HG03342 (cell line): ENCODE measurements at regions not wholly inside any gene's neighbourhood (a gene's known extent, or its start where the extent isn't known, plus 50 kb on each side); places are given as distances from the start of the nearest gene placed in this dataset.

Experiments used
- ATAC-seq: cut with Tn5 transposase; IDR thresholded peaks from one replicate; pipeline ENCODE4 v1.9.1; 2021; ENCODE audit warnings: mild to moderate bottlenecking, moderate library complexity; ENCODE audit not compliant: unreplicated experiment

- ATAC-seq, result no peak
Measured at GRCh38 chr18:51891876-51892275, 448.1 kb upstream of the DCC start.

- ATAC-seq, result no peak
Measured at GRCh38 chr18:51897884-51898283, 442.1 kb upstream of the DCC start.

DNA sequence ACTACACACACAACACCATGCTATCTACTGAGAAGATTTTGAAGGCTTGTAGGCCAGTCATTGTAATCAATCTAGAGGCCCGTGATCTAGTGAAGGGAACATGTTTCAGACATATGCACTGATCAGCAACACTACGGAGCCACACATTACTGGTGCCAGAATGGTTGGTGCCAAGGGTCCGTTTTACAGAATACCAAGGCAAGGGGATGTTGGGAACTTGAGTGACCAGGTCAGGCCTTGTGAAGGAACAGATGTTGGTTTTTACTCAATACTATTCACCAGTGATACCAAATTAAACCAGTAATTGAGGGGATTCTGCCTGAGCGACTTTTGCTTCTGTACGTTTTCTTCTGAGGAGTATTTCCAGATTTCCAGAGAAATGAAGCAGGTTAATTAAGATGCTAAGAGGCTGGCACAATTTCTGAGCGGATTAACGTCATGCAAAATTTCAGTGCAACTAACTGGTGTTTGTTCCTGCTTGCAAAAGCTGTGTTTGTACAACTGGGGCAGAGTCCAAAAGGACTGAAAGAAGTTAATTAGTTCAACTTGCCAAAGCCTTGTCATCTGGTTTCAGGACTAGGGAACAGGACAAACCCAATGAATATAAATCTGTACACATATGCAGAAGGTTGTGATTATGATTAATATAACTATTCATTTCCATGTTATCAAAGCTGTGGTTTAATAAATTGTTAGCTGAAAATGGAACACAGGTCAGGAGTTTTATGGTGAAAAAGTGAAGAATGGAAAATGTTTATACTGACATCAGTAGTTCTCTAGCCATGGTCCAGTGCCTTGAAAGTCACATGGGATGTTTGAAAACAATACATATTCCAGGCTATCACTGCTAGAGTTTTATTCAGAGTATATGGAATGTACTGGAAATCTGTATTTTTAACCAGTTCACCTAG lies 432.1 kb upstream of the DCC start:
- ATAC-seq, result no peak

- ATAC-seq, result no peak
Measured at GRCh38 chr18:51908598-51908944, 431.4 kb upstream of the DCC start.

DNA sequence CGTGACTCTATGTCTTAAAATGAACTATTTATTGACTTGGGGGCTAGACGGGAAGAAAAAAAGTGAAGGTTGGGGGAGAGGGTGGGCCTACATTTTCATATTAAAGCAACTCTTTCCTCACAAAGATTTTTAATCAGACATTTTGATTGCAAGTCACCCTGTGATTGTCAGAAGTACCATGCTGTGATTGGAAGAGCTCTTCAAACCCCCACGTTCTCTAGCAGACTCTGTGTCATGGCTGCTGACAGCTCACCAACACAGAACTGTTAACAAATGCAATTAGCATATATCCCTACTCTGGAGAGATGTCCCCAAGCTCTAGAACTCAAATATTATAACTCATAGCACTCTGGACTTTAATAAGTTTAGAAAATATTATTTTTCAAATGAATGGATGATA lies 428.4 kb upstream of the DCC start:
- no peak for ATAC-seq

- no peak for ATAC-seq
Measured at GRCh38 chr18:51912381-51912780, 427.6 kb upstream of the DCC start.

DNA sequence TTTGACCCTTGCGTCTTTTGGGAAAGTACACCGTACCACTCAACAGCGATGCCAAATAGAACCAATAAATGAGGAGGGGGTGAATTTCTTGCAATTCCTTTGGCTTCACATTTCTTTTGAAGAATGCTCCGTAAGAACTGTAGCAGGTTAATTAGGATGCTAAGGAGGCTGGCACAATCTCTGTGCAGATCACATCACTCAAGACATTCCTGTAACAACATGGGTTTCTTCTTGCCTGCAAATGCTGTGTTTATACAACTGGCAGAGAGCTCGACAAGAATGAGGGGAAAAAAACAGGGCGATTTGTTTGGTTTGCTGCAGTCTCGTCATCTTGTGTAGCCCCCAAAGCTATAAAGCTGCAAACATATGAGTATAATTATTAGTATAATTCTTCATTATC lies 424.8 kb upstream of the DCC start:
- ATAC-seq, result no peak

DNA sequence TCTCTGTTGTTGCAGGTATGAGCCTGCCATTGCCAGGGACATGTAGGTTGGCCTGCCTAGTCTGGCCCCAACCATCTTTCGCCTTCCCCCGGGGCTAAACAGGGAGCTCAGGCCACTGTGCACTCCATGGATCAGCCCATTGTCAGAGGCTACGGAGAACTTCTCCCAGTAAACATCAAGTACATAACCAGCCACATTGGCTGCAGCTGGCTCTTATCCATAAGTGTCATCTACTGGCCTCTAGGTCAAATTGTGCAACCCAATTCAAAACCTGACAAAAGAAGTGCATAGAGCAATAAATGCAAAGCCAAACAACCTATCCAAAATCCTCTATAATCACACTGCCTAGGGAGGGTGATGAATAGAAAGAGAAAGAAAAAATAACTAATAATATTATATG lies 418.1 kb upstream of the DCC start:
- no peak for ATAC-seq

- ATAC-seq, result no peak
Measured at GRCh38 chr18:51933903-51934302, 406.1 kb upstream of the DCC start.

GRCh38 chr18:51936115-51936514 lies 403.9 kb upstream of the DCC start:
- no peak for ATAC-seq

DNA sequence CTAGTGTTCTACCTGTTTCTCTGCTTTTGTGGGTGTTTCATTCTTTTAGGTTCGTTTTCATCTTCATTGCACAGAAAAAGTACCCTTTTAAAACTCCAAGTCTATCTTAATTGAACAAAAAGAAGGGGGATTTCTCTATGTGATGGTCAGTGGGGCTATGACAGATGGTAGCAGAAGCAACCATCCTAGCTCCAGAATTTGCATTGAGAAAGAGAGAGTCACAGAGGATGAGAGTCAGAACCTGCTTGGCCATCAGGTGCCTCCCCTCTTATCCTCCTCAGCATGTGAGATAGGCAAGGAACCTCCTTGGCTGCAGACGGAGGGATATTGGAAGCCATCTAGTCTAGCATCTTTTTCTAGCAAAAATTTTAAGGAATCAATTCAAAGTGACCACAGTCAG lies 398.0 kb upstream of the DCC start:
- peak; percentile 45 for ATAC-seq

DNA sequence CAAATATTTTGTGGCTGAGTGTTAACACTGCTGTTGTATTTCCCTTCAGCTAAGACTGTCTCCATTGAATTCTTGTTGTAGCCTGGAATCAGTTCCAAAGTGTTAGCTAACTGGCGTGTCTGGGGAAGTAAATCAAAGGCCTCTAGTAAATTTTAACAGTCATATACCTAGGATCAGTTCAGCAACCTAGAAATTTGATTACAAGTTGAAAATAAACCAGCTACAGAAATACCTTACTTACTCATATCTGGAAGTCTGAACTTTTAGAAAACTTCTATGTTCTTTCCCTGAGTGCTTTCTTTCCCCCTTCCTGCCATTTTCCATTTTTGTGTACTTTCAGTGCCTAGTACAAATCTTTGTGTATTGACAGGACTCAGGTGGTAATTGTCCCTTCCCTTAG lies 396.7 kb upstream of the DCC start:
- no peak for ATAC-seq

GRCh38 chr18:51946946-51947345 lies 393.1 kb upstream of the DCC start:
- no peak for ATAC-seq

GRCh38 chr18:51952844-51953243 lies 387.2 kb upstream of the DCC start:
- ATAC-seq, result no peak

DNA sequence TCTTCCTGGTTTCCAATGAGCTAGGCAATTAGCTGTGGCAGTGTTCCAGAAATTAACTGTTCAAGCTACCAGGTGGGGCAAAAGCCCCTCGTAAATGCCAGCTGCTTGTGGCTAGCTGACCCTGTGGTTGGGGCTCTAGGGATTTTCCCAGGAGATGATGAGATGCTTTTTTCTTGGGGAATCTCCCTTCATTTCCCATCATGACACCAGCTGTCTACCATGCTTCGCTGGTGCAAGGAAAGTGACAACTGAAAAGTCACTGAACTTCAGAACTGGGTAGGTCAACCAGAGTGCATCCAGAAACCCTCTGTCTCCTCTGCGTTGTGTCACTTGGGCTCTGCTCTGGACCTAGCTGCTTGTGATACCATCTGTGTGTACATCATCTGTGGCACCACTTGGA lies 386.5 kb upstream of the DCC start:
- peak; percentile 82 for ATAC-seq

DNA sequence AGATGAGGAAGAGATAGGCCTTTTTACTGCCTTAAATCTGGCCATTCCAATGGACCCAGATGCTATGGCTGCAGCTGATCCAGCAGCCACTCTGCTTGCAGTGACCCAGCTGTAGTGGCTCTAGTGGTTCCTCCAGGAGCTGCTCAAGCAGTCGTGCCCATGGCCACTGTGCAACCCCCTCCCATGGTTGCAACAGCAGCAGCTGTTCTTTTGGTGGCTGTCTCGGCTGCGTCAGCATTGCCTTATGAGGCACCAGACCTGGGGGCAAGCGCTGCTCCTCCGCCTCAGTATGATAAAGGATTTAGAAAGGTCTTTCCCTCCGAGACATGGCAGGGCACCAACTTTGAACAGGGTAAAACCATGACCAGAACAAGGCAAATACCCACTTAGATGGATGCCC lies 384.9 kb upstream of the DCC start:
- no peak for ATAC-seq

GRCh38 chr18:51957001-51957400 lies 383.0 kb upstream of the DCC start:
- ATAC-seq, result no peak

GRCh38 chr18:51980101-51980500 lies 359.9 kb upstream of the DCC start:
- no peak for ATAC-seq

GRCh38 chr18:51988277-51988676 lies 351.7 kb upstream of the DCC start:
- ATAC-seq, result no peak

DNA sequence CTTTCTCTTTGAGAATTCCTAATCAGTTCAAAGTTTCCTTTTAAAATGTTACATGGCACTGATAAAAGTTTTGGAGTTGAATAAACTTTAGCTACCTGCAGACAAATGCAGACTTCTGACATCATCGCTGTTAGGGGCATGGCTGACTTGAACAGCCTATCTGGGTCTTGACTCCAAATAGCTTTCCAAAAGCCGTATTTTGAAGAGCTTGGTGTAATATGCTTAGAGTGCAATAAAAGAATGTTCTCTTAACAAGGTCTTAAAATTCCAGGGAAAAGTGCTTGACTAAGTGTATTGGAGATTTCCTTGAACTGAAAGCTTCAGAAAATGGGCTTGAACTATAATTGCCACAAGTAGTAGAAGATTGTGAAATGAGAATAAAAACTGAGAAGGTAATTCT lies 342.9 kb upstream of the DCC start:
- no peak for ATAC-seq

GRCh38 chr18:51998066-51998465 lies 341.9 kb upstream of the DCC start:
- ATAC-seq, result no peak

DNA sequence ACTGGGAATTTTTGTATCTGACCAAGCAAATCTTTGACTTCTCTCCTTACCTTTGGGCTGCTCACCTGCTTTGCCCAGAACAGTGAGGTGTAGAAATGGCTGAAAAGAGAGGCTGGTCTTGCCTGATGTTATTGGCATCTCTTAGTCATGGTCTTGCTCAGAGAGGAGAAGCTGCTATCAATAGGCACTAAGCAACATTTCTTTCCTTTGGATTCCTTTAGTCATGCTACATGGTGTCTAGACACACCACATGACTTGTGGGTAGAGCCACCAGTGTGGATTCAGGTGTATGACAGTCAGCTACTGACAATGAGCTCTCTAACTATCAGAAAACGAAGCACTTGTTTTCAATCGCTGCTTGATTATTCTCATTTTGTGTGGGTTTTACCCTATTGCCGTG lies 341.3 kb upstream of the DCC start:
- ATAC-seq, result no peak

DNA sequence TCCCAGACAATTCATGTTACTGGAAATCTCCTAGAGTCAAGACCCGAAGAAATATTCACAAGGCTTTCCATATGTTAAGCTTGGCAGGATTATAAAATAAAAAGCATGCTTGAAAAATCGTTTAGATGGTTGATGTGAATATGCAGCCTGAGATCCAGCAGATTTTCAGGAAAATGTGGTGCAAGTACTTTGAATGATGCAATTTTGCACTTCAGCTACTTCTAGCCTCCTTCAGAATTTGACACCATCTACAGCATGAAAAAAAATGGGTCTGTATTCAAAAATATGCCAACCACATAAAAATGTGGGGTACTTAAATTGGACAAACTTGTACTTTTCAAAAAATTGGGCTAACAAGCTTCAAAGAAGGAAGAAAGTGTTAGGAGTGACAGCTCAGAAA lies 340.6 kb upstream of the DCC start:
- ATAC-seq, result no peak
